DMS114 treated with DMSO at 0.1 percent for 48 hours (cell line): ENCODE measurements at regions not wholly inside any gene's neighbourhood (a gene's known extent, or its start where the extent isn't known, plus 50 kb on each side); places are given as distances from the start of the nearest gene placed in this dataset.
"Not testable (repeated sequence)": the region's sequence is repeated elsewhere in the genome, so short reads cannot be mapped to it uniquely, and the experiment has no call there.

ENCODE experiments used
- DNase-seq: peaks from one replicate; lab custom pipeline; 2025; ENCODE audit not compliant: unreplicated experiment; lab: John Stamatoyannopoulos, UW

DNA sequence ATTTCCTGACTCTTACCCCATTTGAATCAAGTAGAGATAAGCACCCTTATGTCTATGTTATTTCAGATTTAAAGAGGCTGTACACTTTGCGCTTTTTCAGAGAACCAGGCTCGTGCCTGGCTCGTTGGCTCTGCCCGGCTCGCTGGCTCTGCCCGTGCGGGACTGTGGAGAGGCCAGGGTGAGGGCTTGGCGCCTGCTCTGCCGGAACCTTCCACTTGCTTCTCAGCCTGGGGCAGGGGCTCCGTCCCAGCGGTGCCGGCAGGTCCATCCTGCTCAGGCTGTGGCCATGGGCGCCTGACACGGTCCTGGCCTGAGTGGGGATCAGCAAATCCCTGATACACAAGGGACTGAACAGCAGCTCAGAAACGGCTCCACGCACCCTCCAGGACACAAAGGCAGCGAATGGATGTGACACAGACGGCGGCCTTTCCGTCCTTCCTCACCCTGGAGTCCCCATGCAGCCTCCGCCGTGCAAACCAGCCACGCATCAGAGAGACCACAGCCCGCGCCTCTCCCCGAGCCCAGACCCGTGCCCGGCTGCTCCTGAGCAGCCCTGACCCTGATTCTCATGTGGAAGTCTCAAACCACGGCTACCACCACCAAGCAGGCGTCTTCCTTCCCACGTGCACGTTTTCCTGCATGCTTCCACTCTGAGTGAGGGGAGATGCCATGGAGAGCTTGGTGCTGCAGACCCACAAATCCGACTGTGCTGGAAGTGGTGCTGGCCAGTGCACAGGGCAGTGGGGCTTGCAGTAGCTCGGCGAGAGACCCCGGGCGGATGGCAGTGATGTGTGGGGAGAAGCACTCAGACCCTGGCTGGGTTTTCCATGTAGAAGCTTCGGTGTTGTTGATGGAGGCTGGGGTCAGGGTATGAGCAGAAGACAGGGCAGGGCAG, 233.9 kb downstream of the ERMARD start:
- no peak for DNase-seq

DNA sequence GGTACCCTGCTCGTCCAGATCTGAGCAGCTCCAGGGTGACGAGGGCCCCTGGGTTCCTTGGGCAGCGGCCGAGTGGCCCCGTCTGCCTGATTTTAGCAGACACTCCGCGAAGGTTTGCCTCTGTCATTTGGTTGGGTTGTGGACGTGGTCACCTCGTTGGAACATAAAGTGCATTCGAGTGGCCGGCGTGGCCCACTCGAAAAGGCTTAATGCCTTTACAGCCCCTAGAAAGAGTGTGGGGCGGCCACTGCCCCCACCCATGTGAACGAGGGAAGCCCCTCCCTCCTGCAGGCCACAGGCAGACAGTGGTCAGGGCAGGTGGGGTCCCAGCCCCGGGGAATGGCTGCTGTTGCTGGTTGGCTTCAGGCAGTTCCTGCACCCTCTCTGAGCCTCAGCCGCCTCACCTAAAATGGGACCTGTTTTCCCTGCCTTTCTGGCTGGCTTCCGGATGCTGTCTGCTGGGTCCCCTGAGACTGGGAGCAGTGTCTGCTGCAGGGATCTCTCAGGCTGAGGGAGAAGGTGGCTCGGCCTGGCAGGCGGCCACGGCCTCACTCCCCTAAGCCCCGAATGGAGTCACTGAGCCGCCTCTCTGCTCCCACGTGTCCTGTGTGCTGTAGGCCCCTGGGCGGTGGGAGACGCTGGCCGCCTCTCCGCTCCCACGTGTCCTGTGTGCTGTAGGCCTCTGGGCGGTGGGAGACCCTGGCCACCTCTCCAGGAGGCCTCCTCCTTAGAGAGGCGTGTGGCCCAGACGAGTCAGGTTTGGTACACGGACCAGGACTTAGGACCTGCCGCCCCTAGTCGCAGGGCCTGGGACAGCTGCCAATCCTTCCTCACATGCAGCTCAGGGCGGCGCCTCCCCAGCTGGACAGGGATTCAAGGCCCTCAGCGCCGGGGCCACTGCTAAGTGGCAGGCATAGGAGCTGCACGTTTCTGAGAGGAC, 233.0 kb downstream of the ERMARD start:
- no peak for DNase-seq

- DNase-seq: no peak
These were observed 232.2 kb downstream of the ERMARD start for GRCh38 chr6:169983651-169984050.

- DNase-seq: no peak
These were observed 231.3 kb downstream of the ERMARD start for GRCh38 chr6:169982461-169983386.

- DNase-seq: no peak
These were observed 230.5 kb downstream of the ERMARD start for GRCh38 chr6:169981969-169982368.

DNA sequence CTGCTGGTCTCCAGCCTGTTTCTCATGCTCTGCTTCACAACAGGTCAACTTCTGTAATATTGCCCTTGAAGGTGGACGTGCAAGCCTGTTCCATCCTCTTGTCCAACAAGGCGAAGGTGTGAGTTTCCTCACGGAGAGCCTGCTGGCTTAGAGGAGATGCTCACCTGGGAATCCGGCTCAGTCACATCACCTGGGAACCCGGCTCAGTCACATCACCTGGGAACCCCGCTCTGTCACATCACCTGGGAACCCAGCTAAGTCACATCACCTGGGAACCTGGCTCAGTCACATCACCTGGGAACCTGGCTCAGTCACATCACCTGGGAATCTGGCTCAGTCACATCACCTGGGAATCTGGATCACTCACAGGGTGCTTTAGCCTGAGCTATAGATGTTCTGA, 230.1 kb downstream of the ERMARD start:
- DNase-seq: no peak

DNA sequence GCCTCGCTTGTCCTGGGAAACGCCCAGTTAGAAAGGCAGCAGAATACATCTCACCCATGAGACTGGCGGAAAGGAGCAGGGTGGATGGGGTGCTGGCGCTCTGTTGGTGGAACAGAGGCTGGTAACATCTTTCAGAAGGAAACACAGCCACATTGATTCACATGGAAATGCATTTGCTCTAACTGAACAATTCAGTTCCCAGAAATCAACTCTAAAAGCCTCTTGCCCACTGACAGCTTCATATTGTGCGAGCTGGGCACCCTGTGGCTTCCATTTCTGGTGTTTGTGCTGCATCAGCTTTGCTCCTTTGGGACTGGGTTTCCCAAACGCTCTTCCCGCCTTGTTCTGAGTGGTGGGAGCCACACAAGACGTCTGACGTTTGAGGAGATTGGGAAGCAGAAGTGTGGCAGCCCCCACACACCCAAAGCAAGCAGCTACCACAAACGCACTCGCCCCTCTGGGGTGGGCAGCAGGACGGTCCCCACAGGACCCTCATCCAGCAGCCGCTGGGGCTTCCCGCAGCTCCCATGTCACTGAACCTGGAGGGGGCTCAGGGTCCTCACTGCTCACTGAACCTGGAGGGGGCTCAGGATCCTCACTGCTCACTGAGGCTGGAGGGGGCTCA, 229.5 kb downstream of the ERMARD start:
- DNase-seq: no peak

GRCh38 chr6:169979873-169980432, 228.5 kb downstream of the ERMARD start:
- DNase-seq: no peak

DNA sequence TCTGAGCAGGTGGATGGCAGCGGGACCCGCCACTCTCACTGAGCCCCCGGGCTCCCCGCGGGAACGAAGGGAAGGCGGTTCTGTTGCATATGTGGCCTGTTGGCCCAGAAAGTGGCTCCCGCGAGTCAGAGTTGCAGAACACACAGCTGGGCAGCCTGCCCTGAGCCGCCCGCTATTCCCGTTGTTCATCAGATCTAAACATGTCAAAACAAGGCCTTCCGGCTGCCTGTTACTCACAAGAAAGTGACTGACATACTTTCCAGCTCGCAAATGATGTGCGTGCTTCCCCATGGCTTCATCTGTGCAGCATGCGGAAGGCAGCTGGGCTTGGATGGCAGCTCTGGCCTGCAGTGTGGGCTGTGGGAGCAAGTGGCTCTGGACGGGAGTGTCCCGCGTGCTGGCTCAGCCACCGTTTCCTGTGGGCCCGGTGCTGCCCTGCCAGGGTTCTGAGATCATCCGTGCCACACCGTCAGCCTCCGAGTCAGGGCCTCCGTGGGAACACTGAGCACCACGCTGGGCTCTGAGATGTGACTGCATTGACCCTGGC, 227.3 kb downstream of the ERMARD start:
- DNase-seq: no peak

GRCh38 chr6:169977434-169978265, 226.2 kb downstream of the ERMARD start:
- DNase-seq: no peak

- no peak for DNase-seq
These were observed 225.1 kb downstream of the ERMARD start for GRCh38 chr6:169976301-169977081.

DNA sequence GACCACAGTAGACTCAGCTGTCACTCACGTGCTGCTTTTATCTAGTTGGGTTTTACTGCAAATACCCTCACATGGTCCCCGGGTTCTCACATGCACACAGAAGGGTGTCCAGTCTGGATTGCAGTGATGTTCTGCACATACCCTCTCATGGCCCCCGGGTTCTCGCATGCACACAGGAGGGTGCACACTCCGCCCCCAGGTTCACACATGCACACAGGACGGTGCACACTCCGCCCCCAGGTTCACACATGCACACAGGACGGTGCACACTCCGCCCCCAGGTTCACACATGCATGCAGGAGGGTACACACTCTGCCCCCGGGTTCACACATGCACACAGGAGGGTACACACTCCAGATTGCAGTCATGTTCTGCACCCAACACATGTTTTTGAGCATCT, 224.3 kb downstream of the ERMARD start:
- no peak for DNase-seq

- DNase-seq: no peak
These were observed 223.9 kb downstream of the ERMARD start for GRCh38 chr6:169975286-169975685.

- no peak for DNase-seq
These were observed 223.2 kb downstream of the ERMARD start for GRCh38 chr6:169974663-169975062.

GRCh38 chr6:169973588-169974467, 222.4 kb downstream of the ERMARD start:
- DNase-seq: not testable (repeated sequence)

DNA sequence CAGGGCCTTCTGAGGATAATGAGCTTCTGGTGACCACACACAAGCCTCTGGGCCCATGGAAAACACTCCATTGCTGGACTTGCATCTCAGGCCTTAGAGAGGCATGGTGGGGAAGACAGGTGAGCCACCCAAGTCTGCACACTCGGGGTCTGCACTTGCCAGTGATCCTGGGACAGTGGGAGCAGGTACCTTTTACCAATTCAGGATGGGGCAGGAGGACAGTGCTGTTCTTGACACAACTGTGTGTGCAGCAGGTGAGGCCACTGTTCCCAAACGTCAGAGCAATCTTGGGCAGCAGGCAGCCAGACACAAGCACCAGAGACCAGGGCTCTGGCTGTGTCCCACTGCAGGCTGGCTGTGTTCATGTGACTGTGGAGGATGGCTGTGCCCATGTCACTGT, 221.3 kb downstream of the ERMARD start:
- no peak for DNase-seq

DNA sequence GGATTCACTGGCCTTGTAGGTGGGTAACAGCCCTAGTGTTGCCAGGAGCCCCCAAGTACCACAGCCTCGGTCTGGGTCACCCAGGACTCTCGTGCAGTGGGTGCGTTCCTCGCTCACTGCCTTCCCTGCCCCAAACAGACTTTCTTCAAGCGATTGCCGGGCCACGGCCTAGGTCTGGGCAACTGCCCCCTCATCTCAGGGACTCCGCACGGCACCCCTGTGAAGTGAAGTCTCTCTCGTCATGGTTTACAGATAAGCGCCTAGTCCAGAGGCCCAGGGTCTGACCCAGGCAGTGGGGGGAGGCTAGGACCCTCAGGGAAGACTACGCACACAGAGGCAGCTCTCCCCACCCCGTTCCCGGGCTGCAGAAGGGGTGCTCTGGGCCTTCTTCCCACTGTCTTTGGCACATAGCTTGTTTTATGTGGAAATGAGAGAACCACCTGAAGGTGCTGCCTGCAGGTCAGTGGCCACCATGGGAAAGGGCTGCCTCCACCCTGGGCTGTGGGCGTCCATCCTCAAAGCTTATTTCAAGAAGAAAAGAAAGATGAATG, 220.8 kb downstream of the ERMARD start:
- DNase-seq: no peak
